ENCODE measurements at regions not wholly inside any gene's neighbourhood (a gene's known extent, or its start where the extent isn't known, plus 50 kb on each side); places are given as distances from the start of the nearest gene placed in this dataset.

DNA sequence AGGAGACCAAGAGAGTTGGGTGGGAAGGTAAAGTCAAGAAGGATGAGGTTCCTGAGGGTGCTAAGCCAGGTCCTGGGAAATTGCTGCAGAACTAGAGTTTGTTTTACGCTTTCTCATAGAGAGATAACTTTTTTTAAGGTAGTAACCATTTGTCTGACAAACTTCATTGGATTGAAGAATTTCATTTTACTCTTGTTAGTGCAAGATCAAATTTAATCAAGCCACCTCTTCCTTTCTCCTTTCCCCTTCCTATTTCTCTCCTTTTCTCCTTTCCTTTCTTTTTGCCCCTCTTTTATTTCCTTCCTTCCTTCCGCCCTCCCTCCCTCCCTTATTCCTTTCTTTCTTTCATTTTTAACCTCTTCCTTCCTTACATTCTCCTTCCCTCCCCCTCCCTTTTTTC is 65.4 kb downstream of the RDH14 start:
- FAIRE-seq (no peak), DNase-seq (ENCODE audit: insufficient read length, low spot score) (no peak)
- TF ChIP-seq, protein P1, sequence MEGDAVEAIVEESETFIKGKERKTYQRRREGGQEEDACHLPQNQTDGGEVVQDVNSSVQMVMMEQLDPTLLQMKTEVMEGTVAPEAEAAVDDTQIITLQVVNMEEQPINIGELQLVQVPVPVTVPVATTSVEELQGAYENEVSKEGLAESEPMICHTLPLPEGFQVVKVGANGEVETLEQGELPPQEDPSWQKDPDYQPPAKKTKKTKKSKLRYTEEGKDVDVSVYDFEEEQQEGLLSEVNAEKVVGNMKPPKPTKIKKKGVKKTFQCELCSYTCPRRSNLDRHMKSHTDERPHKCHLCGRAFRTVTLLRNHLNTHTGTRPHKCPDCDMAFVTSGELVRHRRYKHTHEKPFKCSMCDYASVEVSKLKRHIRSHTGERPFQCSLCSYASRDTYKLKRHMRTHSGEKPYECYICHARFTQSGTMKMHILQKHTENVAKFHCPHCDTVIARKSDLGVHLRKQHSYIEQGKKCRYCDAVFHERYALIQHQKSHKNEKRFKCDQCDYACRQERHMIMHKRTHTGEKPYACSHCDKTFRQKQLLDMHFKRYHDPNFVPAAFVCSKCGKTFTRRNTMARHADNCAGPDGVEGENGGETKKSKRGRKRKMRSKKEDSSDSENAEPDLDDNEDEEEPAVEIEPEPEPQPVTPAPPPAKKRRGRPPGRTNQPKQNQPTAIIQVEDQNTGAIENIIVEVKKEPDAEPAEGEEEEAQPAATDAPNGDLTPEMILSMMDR (IDR thresholded peaks at IDR 0.05; ENCODE audit: insufficient read depth, missing control alignments) = no peak

DNA sequence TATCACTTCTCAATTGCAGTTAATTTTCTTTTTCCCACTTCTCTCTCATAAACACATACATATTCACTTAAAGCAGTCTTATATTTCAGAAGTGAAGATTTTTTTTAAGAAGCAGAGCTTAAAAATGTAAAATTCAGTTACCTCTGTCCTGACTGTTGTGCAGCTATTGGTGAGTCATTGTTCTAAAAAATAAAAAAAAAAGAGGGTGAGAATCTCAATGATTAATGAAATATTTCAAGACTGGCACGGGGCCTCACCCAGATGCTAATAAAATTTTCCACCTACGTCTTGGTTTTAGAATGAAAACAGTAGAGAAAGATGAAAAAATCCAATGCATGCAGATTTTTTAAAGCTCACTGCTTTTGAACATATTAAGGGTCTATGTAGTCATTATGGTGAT is 67.7 kb downstream of the RDH14 start:
- DNase-seq (ENCODE audit: insufficient read length, low spot score) = no peak
- TF ChIP-seq, protein P1 (IDR thresholded peaks at IDR 0.05; ENCODE audit: insufficient read depth, missing control alignments) = no peak
- FAIRE-seq = no peak

DNA sequence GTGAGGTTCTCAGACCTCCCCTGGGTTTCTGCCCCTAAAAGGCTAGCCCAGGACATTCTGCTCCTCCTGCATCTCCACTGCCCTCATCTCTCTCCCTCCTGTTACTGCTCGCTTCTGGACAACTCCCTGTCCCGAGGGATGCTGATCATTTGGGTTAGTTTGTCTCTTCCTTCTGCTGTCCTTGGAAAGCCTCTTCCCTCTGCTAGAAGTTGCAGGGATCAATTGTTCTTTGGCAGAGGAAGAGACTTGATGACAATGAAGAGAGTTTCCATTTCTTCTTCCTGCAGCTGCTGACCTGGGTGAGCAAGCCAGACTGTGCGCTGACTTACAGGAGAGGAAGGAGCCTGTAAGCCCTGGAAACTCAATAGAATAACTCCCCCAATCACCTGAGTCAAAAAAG is 68.9 kb downstream of the RDH14 start:
- no peak for FAIRE-seq
- TF ChIP-seq, protein P1 (IDR thresholded peaks at IDR 0.05; ENCODE audit: insufficient read depth, missing control alignments) = no peak

DNA sequence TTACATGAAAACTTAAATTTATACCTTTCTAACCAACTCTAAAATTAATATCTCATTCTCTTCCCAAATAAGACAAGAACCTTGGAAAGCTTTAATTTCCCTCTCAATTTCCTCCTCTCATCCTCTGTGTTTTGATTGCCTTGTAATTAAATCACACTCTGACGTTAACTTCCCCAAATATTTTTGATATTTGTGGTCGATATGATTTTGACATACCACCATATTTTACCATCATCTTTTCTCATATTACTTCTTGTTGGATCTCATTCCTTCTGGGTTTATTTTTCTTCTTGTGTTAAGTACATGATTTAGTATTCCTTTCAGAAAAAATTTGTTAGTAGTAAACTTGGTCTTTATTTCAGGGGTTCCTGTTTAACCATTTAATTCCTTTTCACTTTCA is 69.6 kb downstream of the RDH14 start:
- FAIRE-seq = no peak
- TF ChIP-seq, protein P1 (IDR thresholded peaks at IDR 0.05; ENCODE audit: insufficient read depth, missing control alignments) = no peak
- no peak for DNase-seq (ENCODE audit: insufficient read length, low spot score)

More for the DNA sequence above, 68.9 kb downstream of the RDH14 start:
- DNase-seq (ENCODE audit: insufficient read length, low spot score) = no peak

DNA sequence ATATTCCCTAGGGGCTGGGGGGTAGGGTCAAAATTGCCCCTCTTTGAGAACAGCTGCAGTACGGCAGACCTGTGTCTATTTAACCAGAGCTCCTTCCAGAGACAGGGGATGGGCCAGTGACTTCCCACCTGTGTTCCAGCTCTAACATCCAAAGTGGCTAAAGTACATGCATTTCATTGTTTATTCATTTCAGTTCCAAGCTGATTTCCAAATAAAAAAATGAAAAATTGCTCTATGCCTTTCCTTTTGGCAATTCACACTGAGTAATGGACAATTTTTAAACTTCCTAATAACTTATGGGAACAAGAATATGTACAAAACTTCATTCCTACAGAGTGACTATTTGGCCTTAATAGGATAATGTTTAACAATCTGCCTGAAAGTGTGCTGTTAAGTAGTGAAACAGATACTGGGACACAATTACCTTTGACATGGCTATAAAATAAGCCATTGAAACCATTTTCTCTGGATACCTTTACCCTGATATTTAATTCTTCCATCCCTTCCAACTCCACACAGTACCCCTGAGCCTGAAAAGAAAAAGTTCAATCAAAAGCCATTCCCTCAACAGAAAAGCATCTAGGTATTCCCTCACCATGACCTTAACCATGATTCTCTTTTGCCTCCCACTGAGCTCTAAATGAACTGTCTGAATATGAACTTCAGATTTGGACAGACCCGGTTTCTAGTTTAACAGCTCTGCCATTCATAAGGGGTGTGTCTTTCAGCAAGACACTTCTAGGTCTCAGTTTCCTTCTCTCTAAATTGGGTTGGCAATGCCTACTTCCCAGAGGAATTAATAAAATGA is 73.1 kb downstream of the RDH14 start:
- DNase-seq (ENCODE audit: insufficient read length, low spot score) (no peak), FAIRE-seq (no peak)
- TF ChIP-seq, protein P1 (IDR thresholded peaks at IDR 0.05; ENCODE audit: insufficient read depth, missing control alignments) = no peak

DNA sequence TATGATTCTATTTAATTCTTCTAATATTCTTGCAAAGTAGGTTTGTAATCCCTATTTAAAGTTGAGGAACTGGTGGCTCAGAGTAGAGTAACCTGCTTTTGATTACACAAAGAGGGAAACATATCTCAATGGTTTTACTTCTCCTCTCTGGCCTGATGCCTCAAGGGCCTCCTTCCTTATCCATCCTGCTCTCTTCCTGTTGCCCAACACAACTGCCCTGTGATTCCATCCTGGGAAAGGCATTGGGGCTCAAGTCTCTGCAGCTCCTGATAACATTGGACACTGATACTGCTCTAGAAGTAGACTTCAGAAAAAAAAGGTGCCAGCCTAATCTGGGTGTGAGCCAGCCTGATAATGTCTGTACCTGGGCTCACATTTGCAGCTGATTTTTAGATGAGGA is 75.8 kb downstream of the RDH14 start:
- DNase-seq (ENCODE audit: insufficient read length, low spot score) = no peak
- TF ChIP-seq, protein P1 (IDR thresholded peaks at IDR 0.05; ENCODE audit: insufficient read depth, missing control alignments) = no peak
- no peak for FAIRE-seq

DNA sequence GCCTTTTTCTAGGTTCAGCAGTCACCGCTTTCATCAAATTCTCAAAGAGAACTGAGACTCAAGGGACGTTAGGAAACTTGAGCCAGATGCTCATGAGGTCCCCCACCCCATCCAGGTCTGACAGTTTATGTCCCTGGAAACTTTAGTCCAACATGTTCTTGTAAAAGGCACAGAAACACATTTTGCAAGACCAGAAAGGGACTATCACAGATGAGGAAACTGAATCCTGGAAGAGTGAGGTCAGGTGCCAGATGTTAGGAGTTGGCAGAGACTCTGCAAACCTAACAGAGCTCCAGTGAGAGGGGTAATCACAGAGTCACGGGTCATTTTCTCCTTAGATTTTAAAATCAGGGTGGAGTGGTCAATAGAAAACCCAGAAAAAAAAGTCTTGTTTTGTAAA is 76.6 kb downstream of the RDH14 start:
- TF ChIP-seq, protein P1 (IDR thresholded peaks at IDR 0.05; ENCODE audit: insufficient read depth, missing control alignments) = no peak
- FAIRE-seq (no peak), DNase-seq (ENCODE audit: insufficient read length, low spot score) (no peak)

Measured in D721Med (cell line).